Right lobe of liver (tissue), 6 donors: ENCODE measurements at regions not wholly inside any gene's neighbourhood (a gene's known extent, or its start where the extent isn't known, plus 50 kb on each side); places are given as distances from the start of the nearest gene placed in this dataset.

Source experiments
- ATAC-seq, 4 donors: fragments of 200-7000 bp; cut with Tn5 transposase; one replicate each; pipeline ENCODE4 v1.9.1; 2020; ENCODE audit warnings: mild to moderate bottlenecking in 4 of 4, moderate library complexity in 4 of 4
- DNase-seq, 3 donors: peaks; one replicate each; pipeline ENCODE4 v3.0.0-alpha.2; 2020
- H3K27ac ChIP-seq, 3 donors: fragments of 200-600 bp; one replicate each; pipeline ENCODE4 v1.8.0; 2022
- H3K27me3 ChIP-seq, 2 donors: fragments of 200-600 bp; one replicate each; pipeline ENCODE4 v1.8.0; 2022
- H3K36me3 ChIP-seq, 4 donors: fragments of 200-600 bp; sonication (generic) in 1 of 4; one replicate each; pipeline versions ENCODE4 v1.5.1 to v1.8.0; 2017 to 2022; ENCODE audit warnings: control low read depth in 1 of 4
- H3K4me1 ChIP-seq, 4 donors: fragments of 200-600 bp; sonication (generic) in 1 of 4; one replicate each; pipeline versions ENCODE4 v1.5.1 to v1.8.0; 2017 to 2022; ENCODE audit warnings: control low read depth in 1 of 4
- H3K4me3 ChIP-seq, 3 donors: fragments of 200-600 bp; one replicate each; pipeline ENCODE4 v1.8.0; 2022
- H3K9me3 ChIP-seq, 4 donors: fragments of 200-600 bp; sonication (generic) in 1 of 4; one replicate each; pipeline versions ENCODE4 v1.5.1 to v1.8.0; 2017 to 2022; ENCODE audit warnings: control low read depth in 1 of 4
- POLR2A ChIP-seq: fragments of 450-650 bp; IDR thresholded peaks from one replicate; pipeline ENCODE4 v1.6.1; 2017; ENCODE audit warnings: antibody characterized with exemption, mild to moderate bottlenecking
- WGBS: methylation state at CpG from one replicate; pipeline ENCODE4 v1.1.6; 2018; ENCODE audit warnings: low coverage, low lambda C conversion rate; ENCODE audit not compliant: insufficient coverage; ENCODE audit errors: missing lambda C conversion rate; 5-methylcytosine and 5-hydroxymethylcytosine counted together
- intact Hi-C, 2 donors: fragments of 100-400 bp; cut with DNase I; formaldehyde crosslinking; loops; one replicate each; pipeline versions ENCODE4 v1.11.2 to v1.14.1; 2022
- TF ChIP-seq, protein P1 (sequence below), 4 donors: fragments of 200-600 bp in 3 of 4; fragments of 450-650 bp in 1 of 4; IDR thresholded peaks; one replicate each; pipeline versions ENCODE4 v1.5.1 to v1.8.0; 2016 to 2022; ENCODE audit warnings: antibody characterized with exemption in 4 of 4, mild to moderate bottlenecking in 2 of 4
- donor health status: DM: no; HTN: yes; CAD: no.
- donor health status: DM: no; HTN: no; CAD: no.
- donor health status: DM: no; HTN: no; CAD: no.
- donor health status: DM: no; HTN: yes; CAD: no.
- donor health status: DM: no; HTN: yes; CAD: no.

DNA sequence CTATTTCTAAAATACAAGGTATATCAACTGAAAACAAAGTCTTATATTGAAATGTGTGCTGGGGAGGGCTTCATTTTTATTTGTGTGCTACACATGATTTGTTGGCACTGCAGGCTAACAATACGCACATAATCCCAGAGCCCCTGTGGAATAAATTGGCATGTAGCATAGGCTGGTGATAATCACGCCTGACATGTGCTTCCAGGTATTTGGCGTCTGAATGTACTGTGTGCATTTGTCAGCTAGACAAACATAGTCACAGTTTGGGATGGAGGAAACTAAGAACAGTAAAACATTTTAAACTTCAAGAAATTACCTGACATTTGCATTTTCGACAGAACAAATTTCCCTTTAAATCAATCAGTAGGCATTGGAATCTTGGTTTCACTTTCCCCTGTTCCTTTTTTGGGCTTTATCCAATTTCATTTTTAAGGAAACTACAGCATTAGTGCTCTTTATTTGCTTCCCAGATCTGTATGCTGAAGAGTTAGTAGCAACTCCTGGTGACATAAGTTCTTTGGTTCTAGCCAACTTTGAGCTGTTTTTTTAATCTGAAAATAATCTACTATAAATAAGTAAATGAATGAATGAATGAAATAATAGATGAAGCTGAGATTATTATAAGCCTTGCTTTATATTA, 472.3 kb downstream of the PDHA2 start:
- H3K9me3 ChIP-seq, result no peaks in the 10 kb centered on the region
- WGBS, result 27% methylated on average over 4 of the region's 4 CpGs
- intact Hi-C loops, result no loop called here
- ATAC-seq, result peak in 2 of 4 donors; percentile 39 to 51
- DNase-seq, result no peak
- H3K27ac ChIP-seq, result no peak overlapping the region
- H3K4me1 ChIP-seq, result no peaks in the 10 kb centered on the region
- H3K4me3 ChIP-seq, result peak overlapping the region in 1 of 3 donors; percentile 24
- no peak for TF ChIP-seq POLR2A
- TF ChIP-seq, protein P1, sequence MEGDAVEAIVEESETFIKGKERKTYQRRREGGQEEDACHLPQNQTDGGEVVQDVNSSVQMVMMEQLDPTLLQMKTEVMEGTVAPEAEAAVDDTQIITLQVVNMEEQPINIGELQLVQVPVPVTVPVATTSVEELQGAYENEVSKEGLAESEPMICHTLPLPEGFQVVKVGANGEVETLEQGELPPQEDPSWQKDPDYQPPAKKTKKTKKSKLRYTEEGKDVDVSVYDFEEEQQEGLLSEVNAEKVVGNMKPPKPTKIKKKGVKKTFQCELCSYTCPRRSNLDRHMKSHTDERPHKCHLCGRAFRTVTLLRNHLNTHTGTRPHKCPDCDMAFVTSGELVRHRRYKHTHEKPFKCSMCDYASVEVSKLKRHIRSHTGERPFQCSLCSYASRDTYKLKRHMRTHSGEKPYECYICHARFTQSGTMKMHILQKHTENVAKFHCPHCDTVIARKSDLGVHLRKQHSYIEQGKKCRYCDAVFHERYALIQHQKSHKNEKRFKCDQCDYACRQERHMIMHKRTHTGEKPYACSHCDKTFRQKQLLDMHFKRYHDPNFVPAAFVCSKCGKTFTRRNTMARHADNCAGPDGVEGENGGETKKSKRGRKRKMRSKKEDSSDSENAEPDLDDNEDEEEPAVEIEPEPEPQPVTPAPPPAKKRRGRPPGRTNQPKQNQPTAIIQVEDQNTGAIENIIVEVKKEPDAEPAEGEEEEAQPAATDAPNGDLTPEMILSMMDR (IDR thresholded peaks at IDR 0.05), result no peak
- no peaks in the 10 kb centered on the region for H3K27me3 ChIP-seq
- no peaks in the 10 kb centered on the region for H3K36me3 ChIP-seq

DNA sequence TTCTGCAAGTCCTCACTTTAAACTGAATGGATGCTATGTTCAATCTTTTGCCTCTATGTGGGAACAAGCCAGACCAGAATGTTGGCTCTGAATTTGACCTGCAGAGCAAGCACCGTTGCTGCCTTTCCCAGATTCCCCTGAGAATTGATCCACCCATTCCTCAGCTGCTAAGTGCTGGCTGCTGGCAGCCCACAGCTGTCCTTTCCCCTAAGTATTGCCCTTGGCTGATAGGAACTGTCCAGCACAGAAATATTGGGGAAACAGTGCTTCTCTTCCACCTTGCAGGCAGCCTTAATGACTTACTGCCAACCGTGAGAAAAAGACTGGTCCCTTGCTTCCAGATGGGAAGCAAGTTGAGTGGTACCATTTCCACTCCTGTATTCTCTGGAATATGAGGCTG, 475.9 kb downstream of the PDHA2 start:
- no peak for ATAC-seq
- no peak overlapping the region for H3K27ac ChIP-seq
- intact Hi-C loops, result no loop called here
- no peak overlapping the region for H3K4me3 ChIP-seq
- TF ChIP-seq POLR2A, result no peak
- TF ChIP-seq, protein P1 (IDR thresholded peaks at IDR 0.05), result no peak
- H3K36me3 ChIP-seq, result no peaks in the 10 kb centered on the region
- H3K27me3 ChIP-seq, result no peaks in the 10 kb centered on the region
- H3K9me3 ChIP-seq, result no peaks in the 10 kb centered on the region
- DNase-seq, result no peak
- 25% methylated on average over 1 of the region's 2 CpGs for WGBS
- H3K4me1 ChIP-seq, result no peaks in the 10 kb centered on the region

DNA sequence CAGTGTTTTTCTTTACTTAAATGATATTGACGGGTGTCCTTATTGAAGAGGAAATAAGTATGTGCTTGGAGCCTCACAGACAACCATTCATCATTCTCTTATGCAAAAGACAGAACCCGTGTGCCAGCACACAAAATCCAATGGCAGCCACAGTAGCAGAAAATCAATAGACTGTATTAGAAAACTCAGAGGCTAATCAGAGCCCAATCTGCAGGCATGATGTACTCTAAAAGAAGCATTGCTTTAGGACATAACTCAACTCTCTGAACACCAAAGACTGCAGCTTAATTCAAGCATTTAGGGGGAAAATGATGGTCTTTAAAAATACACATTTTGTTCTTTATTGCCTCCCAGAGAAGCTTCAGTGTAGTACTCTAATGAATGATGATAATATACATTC, 476.9 kb downstream of the PDHA2 start:
- 29% methylated on average over 2 of the region's 2 CpGs for whole genome bisulfite sequencing
- DNase-seq, result no peak

GRCh38 chr4:96317891-96318290, 478.0 kb downstream of the PDHA2 start:
- H3K9me3 ChIP-seq, result no peaks in the 10 kb centered on the region
- no peak overlapping the region for H3K27ac ChIP-seq
- H3K36me3 ChIP-seq, result no peaks in the 10 kb centered on the region
- no peak overlapping the region for H3K4me3 ChIP-seq
- no peak for ATAC-seq
- WGBS, result 58% methylated on average over 6 of the region's 6 CpGs
- no peak for DNase-seq
- intact Hi-C loops, result no loop called here
- H3K27me3 ChIP-seq, result no peaks in the 10 kb centered on the region
- H3K4me1 ChIP-seq, result no peaks in the 10 kb centered on the region
- no peak for TF ChIP-seq POLR2A
- TF ChIP-seq, protein P1 (IDR thresholded peaks at IDR 0.05), result no peak

More for the DNA sequence above, 476.9 kb downstream of the PDHA2 start:
- Histone ChIP-seq H3K27me3 (no peaks in the 10 kb centered on the region), H3K9me3 (no peaks in the 10 kb centered on the region), H3K27ac (no peak overlapping the region), H3K36me3 (no peaks in the 10 kb centered on the region), H3K4me3 (no peak overlapping the region), H3K4me1 (no peaks in the 10 kb centered on the region)
- no peak for ATAC-seq
- intact Hi-C loops, result no loop called here
- TF ChIP-seq POLR2A, result no peak
- TF ChIP-seq, protein P1 (IDR thresholded peaks at IDR 0.05), result no peak
